GM23248 (cell line): ENCODE measurements at regions not wholly inside any gene's neighbourhood (a gene's known extent, or its start where the extent isn't known, plus 50 kb on each side); places are given as distances from the start of the nearest gene placed in this dataset.

Experiments used
- DNase-seq: peaks from one replicate; pipeline ENCODE4 v3.0.0-alpha.2; 2015
- H2AFZ ChIP-seq: fragments of 200-600 bp; sonication (generic); 2 replicates; pipeline ENCODE4 v1.6.1; 2016; ENCODE audit warnings: antibody characterized with exemption
- H3F3A ChIP-seq: fragments of 200-600 bp; sonication (generic); 2 replicates; pipeline ENCODE4 v1.6.1; 2016; ENCODE audit warnings: mild to moderate bottlenecking, antibody characterized with exemption, mixed run types; ENCODE audit not compliant: insufficient read depth
- H3K27ac ChIP-seq: fragments of 200-600 bp; sonication (generic); 2 replicates; pipeline ENCODE4 v1.5.1; 2016; ENCODE audit warnings: mild to moderate bottlenecking
- H3K27me3 ChIP-seq: fragments of 200-600 bp; sonication (generic); replicated peaks from 2 replicates; pipeline ENCODE4 v1.6.1; 2016; ENCODE audit warnings: mild to moderate bottlenecking; ENCODE audit not compliant: insufficient read depth
- H3K36me3 ChIP-seq: fragments of 200-600 bp; sonication (generic); 2 replicates; pipeline ENCODE4 v1.6.1; 2016; ENCODE audit warnings: low read depth, mild to moderate bottlenecking
- H3K4me1 ChIP-seq: fragments of 200-600 bp; sonication (generic); 2 replicates; pipeline ENCODE4 v1.6.1; 2016; ENCODE audit warnings: mild to moderate bottlenecking; ENCODE audit not compliant: insufficient read depth
- H3K4me2 ChIP-seq: fragments of 200-600 bp; sonication (generic); one replicate; pipeline ENCODE4 v1.6.1; 2016; ENCODE audit warnings: mild to moderate bottlenecking; ENCODE audit not compliant: unreplicated experiment
- H3K4me3 ChIP-seq: fragments of 200-600 bp; sonication (generic); 2 replicates; pipeline ENCODE4 v1.5.1; 2016; ENCODE audit warnings: mild to moderate bottlenecking
- H3K79me2 ChIP-seq: fragments of 200-600 bp; sonication (generic); 2 replicates; pipeline ENCODE4 v1.6.1; 2016; ENCODE audit warnings: mild to moderate bottlenecking; ENCODE audit not compliant: insufficient read depth
- H3K9ac ChIP-seq: fragments of 200-600 bp; sonication (generic); 2 replicates; pipeline ENCODE4 v1.6.1; 2016; ENCODE audit warnings: mild to moderate bottlenecking
- H3K9me2 ChIP-seq: fragments of 200-600 bp; sonication (generic); 2 replicates; pipeline ENCODE4 v1.6.1; 2016; ENCODE audit warnings: mixed run types, mild to moderate bottlenecking, moderate library complexity; ENCODE audit not compliant: insufficient read depth
- H3K9me3 ChIP-seq: fragments of 200-600 bp; sonication (generic); one replicate; pipeline ENCODE4 v1.6.1; 2017; ENCODE audit warnings: low read depth
- H4K20me1 ChIP-seq: fragments of 200-600 bp; sonication (generic); 2 replicates; pipeline ENCODE4 v1.6.0; 2016; ENCODE audit not compliant: insufficient read depth
- EZH2 ChIP-seq: fragments of 200-600 bp; sonication (generic); IDR thresholded peaks from 2 replicates; pipeline ENCODE4 v1.6.1; 2018; ENCODE audit warnings: antibody characterized with exemption, mild to moderate bottlenecking; ENCODE audit not compliant: insufficient read depth, poor library complexity, severe bottlenecking
- EZH2phosphoT487 ChIP-seq: fragments of 200-600 bp; sonication (generic); IDR thresholded peaks from 2 replicates; pipeline ENCODE4 v1.6.1; 2018; ENCODE audit warnings: antibody characterized with exemption, moderate library complexity, mild to moderate bottlenecking, low read depth; ENCODE audit not compliant: insufficient read depth
- WGBS, 2 experiments: methylation state at CpG; one replicate each; pipeline ENCODE4 v1.1.6; 2015 to 2017; ENCODE audit warnings: low lambda C conversion rate in 2 of 2, low coverage in 1 of 2; ENCODE audit errors: missing lambda C conversion rate in 2 of 2; 5-methylcytosine and 5-hydroxymethylcytosine counted together
- in situ Hi-C: fragments of 300-500 bp; cut with MboI; formaldehyde crosslinking; loops from 2 replicates; pipeline ENCODE4 v1.15.0; 2020

DNA sequence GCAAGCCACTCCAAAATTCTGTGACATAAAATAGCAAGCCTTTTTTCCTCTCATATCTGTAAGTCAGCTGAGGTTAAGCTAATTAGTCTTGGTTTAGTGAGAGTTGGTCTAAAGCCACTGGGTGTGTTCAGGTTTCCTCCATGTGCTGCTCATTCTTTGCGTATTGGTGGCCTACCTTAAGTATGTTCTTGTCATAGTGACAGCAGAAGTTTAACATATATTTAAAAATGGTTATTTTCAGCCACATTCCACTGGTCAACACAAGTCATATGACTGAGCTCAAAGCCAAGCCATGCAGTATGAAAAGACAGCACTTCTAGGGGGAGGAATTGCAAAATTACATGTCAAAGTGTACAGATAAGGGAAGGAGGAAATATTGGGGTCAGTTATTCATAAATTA, 100.5 kb upstream of the FGF10 start:
- no peaks in the 10 kb centered on the region for H4K20me1 ChIP-seq
- in situ Hi-C loops, result no loop called here
- no peak overlapping the region for H3K4me3 ChIP-seq
- H3K9me2 ChIP-seq, result no peaks in the 10 kb centered on the region
- no peak overlapping the region for H2AFZ ChIP-seq
- no peak for DNase-seq
- no peak overlapping the region for H3K4me2 ChIP-seq
- H3K4me1 ChIP-seq, result no peaks in the 10 kb centered on the region
- 45 to 70% methylated on average over 1 of the region's 1 CpG for WGBS, 2 experiments
- TF ChIP-seq EZH2 (no peak), EZH2phosphoT487 (no peak)
- no peaks in the 10 kb centered on the region for H3K9me3 ChIP-seq
- no peaks in the 10 kb centered on the region for H3K27me3 ChIP-seq
- H3K27ac ChIP-seq, result no peak overlapping the region
- H3K9ac ChIP-seq, result no peak overlapping the region
- no peaks in the 10 kb centered on the region for H3F3A ChIP-seq
- H3K36me3 ChIP-seq, result no peaks in the 10 kb centered on the region
- H3K79me2 ChIP-seq, result no peaks in the 10 kb centered on the region

DNA sequence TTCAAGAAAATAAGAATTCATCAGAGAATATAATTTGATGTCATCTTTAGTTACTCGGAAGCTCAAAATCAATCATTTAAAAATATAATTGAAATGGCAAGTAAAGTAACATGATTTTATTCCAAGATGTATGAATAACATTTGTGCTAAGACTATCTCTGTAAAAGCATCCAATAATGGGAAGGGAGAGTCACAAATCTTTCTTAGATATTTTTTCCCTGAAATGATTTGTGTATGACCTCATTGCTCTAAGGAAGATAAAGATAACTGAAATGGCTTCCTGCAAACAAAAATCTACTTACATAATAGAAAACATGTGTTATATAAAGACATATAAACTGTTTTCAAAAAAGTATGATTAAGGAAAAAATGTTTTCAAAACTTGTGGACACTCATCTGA, 97.4 kb upstream of the FGF10 start:
- no peak overlapping the region for H3K4me3 ChIP-seq
- no peak for TF ChIP-seq EZH2phosphoT487
- TF ChIP-seq EZH2, result no peak
- in situ Hi-C loops, result no loop called here
- H3K27ac ChIP-seq, result no peak overlapping the region
- DNase-seq, result no peak
- H3F3A ChIP-seq, result no peaks in the 10 kb centered on the region
- WGBS, 2 experiments, result 0% methylated on average over 1 of the region's 1 CpG
- H2AFZ ChIP-seq, result no peak overlapping the region
- H3K4me2 ChIP-seq, result no peak overlapping the region
- H3K36me3 ChIP-seq, result no peaks in the 10 kb centered on the region
- no peaks in the 10 kb centered on the region for H3K79me2 ChIP-seq
- H3K27me3 ChIP-seq, result no peaks in the 10 kb centered on the region
- H3K9me3 ChIP-seq, result no peaks in the 10 kb centered on the region
- no peaks in the 10 kb centered on the region for H3K4me1 ChIP-seq
- H4K20me1 ChIP-seq, result no peaks in the 10 kb centered on the region
- H3K9me2 ChIP-seq, result no peaks in the 10 kb centered on the region
- no peak overlapping the region for H3K9ac ChIP-seq

DNA sequence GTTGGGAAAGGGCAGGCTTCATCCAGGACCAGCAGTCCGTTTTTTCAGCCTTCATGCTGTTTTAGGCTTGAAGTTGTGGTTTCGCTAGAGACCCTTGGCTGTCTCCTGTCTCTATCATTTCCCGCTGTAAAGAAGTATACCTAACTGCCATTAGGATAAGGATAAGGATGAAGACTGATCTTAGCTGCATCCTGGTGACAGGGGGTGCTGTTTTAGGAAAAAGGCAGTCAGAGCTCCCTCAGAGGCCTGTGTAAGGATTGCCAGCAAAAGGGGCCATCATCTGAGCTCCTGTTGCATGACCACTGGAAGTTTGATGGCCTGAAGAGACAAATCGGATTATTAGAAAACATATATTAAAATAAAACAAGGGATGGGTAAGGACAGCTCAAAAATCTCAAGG, 64.8 kb upstream of the FGF10 start:
- no peaks in the 10 kb centered on the region for H3F3A ChIP-seq
- H3K79me2 ChIP-seq, result no peaks in the 10 kb centered on the region
- no peaks in the 10 kb centered on the region for H3K9me3 ChIP-seq
- no peaks in the 10 kb centered on the region for H4K20me1 ChIP-seq
- 26% methylated on average over 4 of the region's 4 CpGs for WGBS, 2 experiments
- H3K4me1 ChIP-seq, result no peaks in the 10 kb centered on the region
- H2AFZ ChIP-seq, result no peak overlapping the region
- in situ Hi-C loops, result no loop called here
- H3K9ac ChIP-seq, result no peak overlapping the region
- H3K4me2 ChIP-seq, result no peak overlapping the region
- no peaks in the 10 kb centered on the region for H3K9me2 ChIP-seq
- H3K4me3 ChIP-seq, result no peak overlapping the region
- no peaks in the 10 kb centered on the region for H3K27me3 ChIP-seq
- no peak overlapping the region for H3K27ac ChIP-seq
- no peaks in the 10 kb centered on the region for H3K36me3 ChIP-seq
- no peak for DNase-seq
- TF ChIP-seq EZH2, result no peak
- TF ChIP-seq EZH2phosphoT487, result no peak

DNA sequence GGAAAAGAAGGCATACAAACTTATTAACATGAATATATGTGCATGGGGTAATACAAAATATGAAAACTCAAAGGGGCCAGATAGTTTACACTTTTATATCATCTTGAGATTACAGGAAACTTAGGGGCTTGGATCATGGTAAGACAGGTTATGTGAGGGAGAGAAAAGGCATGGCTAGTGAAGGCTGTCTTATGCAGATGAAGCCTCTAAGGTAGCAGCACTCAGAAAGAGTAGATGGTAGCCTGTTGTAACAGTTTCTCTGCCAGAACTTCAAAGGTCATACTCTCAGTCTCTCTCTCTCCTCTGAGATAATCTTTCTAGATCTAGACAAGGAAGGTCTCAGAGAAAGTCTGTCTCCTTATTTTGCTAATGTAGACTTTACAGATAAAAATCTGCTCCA, 57.2 kb upstream of the FGF10 start:
- no peak for TF ChIP-seq EZH2
- no peak for TF ChIP-seq EZH2phosphoT487
- no peak overlapping the region for H3K9ac ChIP-seq
- no peaks in the 10 kb centered on the region for H4K20me1 ChIP-seq
- H3F3A ChIP-seq, result no peaks in the 10 kb centered on the region
- H3K9me2 ChIP-seq, result no peaks in the 10 kb centered on the region
- no peaks in the 10 kb centered on the region for H3K36me3 ChIP-seq
- no peak for DNase-seq
- H3K27ac ChIP-seq, result no peak overlapping the region
- H3K79me2 ChIP-seq, result no peaks in the 10 kb centered on the region
- H3K4me2 ChIP-seq, result no peak overlapping the region
- no peaks in the 10 kb centered on the region for H3K9me3 ChIP-seq
- H3K27me3 ChIP-seq, result no peaks in the 10 kb centered on the region
- no peaks in the 10 kb centered on the region for H3K4me1 ChIP-seq
- no peak overlapping the region for H2AFZ ChIP-seq
- H3K4me3 ChIP-seq, result no peak overlapping the region
- in situ Hi-C loops, result no loop called here

DNA sequence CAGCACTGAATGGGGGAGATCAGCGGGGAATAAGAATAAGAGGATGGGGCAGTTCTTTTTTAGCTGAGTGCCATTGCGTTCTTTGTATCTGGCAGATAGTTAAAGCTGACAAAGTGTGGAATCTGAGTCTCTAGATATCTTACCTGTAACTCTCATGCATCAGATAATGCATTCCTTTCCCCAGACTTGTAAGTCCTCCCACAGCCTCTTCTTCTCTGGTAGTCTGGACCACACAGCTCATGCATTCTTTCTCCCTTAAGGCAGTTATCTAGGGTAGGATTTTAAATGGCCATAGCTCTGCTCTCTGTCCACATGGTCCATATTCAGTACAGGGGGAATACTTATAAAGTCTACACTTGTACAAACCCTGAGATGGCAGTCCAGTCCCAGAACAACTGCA, 54.0 kb upstream of the FGF10 start:
- Histone ChIP-seq H3K9me3 (no peaks in the 10 kb centered on the region), H3K27ac (no peak overlapping the region), H3K4me3 (no peak overlapping the region), H2AFZ (no peak overlapping the region), H3F3A (no peaks in the 10 kb centered on the region), H3K27me3 (no peaks in the 10 kb centered on the region), H3K9ac (no peak overlapping the region), H3K36me3 (no peaks in the 10 kb centered on the region), H3K4me1 (no peaks in the 10 kb centered on the region), H3K4me2 (no peak overlapping the region), H3K9me2 (no peaks in the 10 kb centered on the region), H3K79me2 (no peaks in the 10 kb centered on the region), H4K20me1 (no peaks in the 10 kb centered on the region)
- TF ChIP-seq EZH2phosphoT487 (no peak), EZH2 (no peak)
- WGBS, 2 experiments, result 51 to 58% methylated on average over 2 of the region's 2 CpGs
- in situ Hi-C loops, result no loop called here
- no peak for DNase-seq
